ENCODE measurements at regions not wholly inside any gene's neighbourhood (a gene's known extent, or its start where the extent isn't known, plus 50 kb on each side); places are given as distances from the start of the nearest gene placed in this dataset.

DNA sequence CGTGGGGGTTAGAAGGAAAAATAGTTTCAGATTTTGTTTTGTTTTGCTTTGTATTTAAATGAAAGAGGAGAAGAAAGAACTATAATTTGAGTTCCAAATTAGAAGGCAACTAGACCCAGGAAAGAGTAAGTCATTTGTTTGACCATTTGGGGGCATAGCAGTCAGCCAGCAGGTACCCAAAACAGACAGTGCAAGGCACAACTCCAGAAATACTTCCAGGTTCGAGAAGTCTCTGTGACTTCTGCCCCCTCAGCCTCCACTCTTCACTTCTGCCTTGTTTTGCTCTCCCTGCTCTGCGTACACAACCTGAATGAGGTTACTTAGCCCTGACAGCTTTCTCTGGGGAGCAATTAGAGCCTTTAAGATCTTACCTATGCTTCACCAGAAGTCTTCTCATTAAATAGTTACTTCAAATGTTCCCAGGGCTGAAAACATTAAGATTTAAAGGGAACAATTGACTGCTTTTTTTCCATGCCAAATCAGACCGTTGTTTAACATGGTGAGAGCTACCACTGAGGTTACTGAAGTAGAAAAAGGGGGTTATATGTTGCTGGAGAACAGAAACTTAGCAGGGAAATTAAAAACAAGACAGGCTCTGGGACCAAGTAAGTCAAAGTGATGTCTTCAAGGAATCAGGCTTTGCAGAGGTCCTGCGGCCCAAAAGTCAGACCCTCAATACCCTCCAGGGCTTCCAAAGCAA is 216.9 kb downstream of the BCL11A start:
- ChIA-PET CTCF (no interaction called here), POLR2A (no interaction called here)
- H3K36me3 Mint-ChIP-seq (ENCODE audit: low read depth), result no peaks in the 10 kb centered on the region
- ATAC-seq, result no peak
- no peak for DNase-seq
- H3K4me1 Mint-ChIP-seq (ENCODE audit: low read depth), result no peaks in the 10 kb centered on the region
- H3K9me3 Mint-ChIP-seq (ENCODE audit: insufficient read depth), result no peaks in the 10 kb centered on the region
- H3K4me3 Mint-ChIP-seq, result no peak overlapping the region
- H3K27ac Mint-ChIP-seq, result no peak overlapping the region
- peaks cover 3% of the 10 kb centered on the region for H3K27me3 Mint-ChIP-seq (ENCODE audit: low read depth)

DNA sequence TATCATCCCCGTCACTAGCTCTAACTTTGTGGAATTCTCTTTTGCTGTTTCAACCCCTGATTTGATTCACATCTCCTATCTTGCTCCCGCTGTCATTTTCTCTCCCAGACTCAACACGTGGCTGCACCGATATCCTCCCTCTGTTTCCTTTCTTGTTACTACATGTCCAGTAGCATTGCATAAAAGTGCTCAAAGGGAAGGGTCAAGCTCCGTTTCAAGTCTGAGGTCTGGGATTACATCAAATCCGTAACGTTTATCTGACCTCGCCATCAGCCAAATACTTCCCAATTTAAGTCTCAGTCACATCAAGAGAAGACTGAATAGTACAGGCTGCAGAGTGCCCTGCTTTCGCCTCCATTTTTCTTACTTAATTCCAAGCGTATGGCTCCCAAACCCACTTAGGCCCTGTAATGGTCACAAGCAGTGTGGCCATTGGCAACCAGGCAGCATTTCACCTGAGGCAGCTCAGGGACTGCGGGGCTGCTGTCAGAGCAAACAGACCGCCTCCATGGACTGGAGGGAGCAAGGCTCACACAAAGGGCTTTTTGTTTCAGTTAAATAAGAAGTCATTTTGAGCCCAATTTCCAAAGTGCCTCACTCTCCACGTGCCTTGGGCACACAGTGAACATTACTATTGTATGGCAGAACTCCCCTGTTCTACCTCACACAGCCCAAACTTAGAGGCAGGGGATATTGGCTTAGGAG is 217.8 kb downstream of the BCL11A start:
- CTCF ChIA-PET, result no interaction called here
- H3K4me3 Mint-ChIP-seq, result no peak overlapping the region

DNA sequence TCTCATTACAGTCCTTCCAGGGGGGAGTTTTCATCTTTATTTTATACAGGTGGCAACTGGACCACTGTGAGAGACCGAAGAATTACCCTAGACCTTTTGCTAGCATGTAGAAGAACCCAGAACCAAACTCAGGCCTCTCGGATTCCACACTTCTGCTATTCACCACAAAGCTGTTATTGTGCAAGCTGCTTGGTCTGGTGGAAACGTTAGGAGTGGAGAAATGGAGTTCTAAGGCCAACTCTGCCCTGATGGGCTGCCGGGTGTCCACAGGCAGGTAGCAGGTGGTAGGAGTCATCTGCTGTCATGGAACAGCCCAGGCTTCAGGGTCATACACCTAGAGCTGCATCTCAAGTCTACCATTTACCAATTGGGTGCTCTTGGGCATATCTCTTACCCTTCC is 218.8 kb downstream of the BCL11A start:
- ChIA-PET CTCF (no interaction called here), POLR2A (no interaction called here)
- Mint-ChIP-seq H3K4me3 (no peak overlapping the region), H3K27me3 (ENCODE audit: low read depth) (peaks cover 9% of the 10 kb centered on the region), H3K36me3 (ENCODE audit: low read depth) (no peaks in the 10 kb centered on the region), H3K4me1 (ENCODE audit: low read depth) (no peaks in the 10 kb centered on the region), H3K9me3 (ENCODE audit: insufficient read depth) (no peaks in the 10 kb centered on the region), H3K27ac (no peak overlapping the region)
- DNase-seq (no peak), ATAC-seq (no peak)

More for the DNA sequence above, 217.8 kb downstream of the BCL11A start:
- no peaks in the 10 kb centered on the region for H3K9me3 Mint-ChIP-seq (ENCODE audit: insufficient read depth)
- H3K36me3 Mint-ChIP-seq (ENCODE audit: low read depth), result no peaks in the 10 kb centered on the region
- POLR2A ChIA-PET, result interaction anchor here (0.6 kb wide), 1 partner anchor 1345 kb away, joined by 3 read pairs; no protein-coding TSS in a partner anchor
- no peaks in the 10 kb centered on the region for H3K4me1 Mint-ChIP-seq (ENCODE audit: low read depth)
- no peak overlapping the region for H3K27ac Mint-ChIP-seq
- H3K27me3 Mint-ChIP-seq (ENCODE audit: low read depth), result peaks cover 8% of the 10 kb centered on the region
- no peak for ATAC-seq
- no peak for DNase-seq

DNA sequence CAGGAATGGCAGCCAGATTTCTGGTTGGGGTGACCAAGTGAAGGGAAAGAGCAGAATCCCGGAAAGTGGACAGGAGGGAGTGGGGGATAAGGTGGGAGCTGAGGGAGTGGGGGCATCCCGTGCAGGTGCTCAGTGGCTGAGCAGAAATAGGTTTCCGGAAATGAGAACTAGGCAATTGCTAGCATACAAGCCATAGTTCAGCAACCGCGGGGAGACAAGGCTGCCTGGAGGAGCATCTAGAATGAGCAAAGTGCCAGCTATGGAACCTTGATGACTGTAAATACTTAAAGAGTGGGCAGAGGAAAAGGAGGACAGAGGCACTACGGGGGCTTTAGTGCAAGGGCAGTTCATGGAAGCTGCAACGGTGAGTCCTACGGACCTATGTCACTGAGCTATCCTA is 220.2 kb downstream of the BCL11A start:
- no peaks in the 10 kb centered on the region for H3K36me3 Mint-ChIP-seq (ENCODE audit: low read depth)

DNA sequence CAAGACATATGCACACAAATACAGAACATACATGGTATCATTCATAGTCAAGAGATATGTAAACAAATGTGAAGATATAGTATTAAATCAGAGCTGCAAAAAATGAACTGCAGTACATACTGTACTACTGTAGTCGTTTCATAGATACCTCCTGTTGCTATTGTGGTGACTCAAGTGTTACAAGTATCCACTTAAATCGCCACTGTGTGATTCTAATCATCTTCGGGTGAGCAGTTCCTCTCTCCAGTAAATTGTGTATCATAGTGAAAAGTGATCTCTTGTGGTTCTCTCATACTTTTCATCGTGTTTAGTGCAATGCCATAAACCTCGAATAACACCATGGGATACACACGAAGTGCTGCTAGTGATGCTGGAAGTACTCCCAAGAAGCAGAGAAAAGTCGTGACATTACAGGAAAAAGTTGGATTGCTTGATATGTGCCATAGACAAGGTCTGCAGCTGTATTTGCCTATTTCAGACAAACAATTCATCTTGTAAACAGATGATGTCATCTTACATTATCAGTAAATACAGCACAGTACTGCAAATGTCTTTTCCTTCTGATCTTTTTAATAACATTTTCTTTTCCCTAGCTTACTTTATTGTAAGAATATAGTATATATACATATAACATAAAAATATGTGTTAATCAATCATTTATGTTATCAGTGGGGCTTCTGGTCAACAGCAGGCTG is 222.2 kb downstream of the BCL11A start:
- DNase-seq, result no peak
- CTCF ChIA-PET, result no interaction called here

More for the DNA sequence above, 220.2 kb downstream of the BCL11A start:
- no peak for DNase-seq
- H3K4me3 Mint-ChIP-seq, result no peak overlapping the region
- no peaks in the 10 kb centered on the region for H3K9me3 Mint-ChIP-seq (ENCODE audit: insufficient read depth)
- ChIA-PET CTCF (no interaction called here), POLR2A (no interaction called here)
- H3K27me3 Mint-ChIP-seq (ENCODE audit: low read depth), result peaks cover 7% of the 10 kb centered on the region
- no peak for ATAC-seq
- no peak overlapping the region for H3K27ac Mint-ChIP-seq
- no peaks in the 10 kb centered on the region for H3K4me1 Mint-ChIP-seq (ENCODE audit: low read depth)

DNA sequence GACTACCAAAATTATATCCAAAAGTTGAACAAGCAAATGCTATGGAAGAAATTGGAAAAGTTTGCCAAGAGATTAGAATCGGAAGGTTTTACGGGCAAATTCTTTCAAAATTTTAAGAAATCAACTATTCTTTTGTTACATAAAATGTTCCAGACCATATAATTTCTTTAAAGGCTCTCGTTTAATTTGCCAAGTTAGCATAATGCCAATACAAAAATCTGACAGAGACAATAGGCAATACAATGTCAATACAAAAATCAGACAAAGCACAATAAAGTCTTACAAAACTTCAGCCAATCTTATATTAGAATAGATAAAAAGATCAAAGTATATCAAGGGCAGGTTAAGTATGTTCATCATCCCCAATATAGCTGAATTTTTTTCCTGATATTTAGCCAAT is 224.2 kb downstream of the BCL11A start:
- peaks cover 13% of the 10 kb centered on the region for H3K27me3 Mint-ChIP-seq (ENCODE audit: low read depth)
- no peaks in the 10 kb centered on the region for H3K9me3 Mint-ChIP-seq (ENCODE audit: insufficient read depth)
- H3K4me1 Mint-ChIP-seq (ENCODE audit: low read depth), result no peaks in the 10 kb centered on the region
- no peak overlapping the region for H3K27ac Mint-ChIP-seq
- H3K36me3 Mint-ChIP-seq (ENCODE audit: low read depth), result no peaks in the 10 kb centered on the region
- ATAC-seq, result no peak
- no peak overlapping the region for H3K4me3 Mint-ChIP-seq
- no peak for DNase-seq
- ChIA-PET POLR2A (no interaction called here), CTCF (no interaction called here)

More for the DNA sequence above, 222.2 kb downstream of the BCL11A start:
- H3K4me3 Mint-ChIP-seq, result no peak overlapping the region
- no peak for ATAC-seq
- H3K36me3 Mint-ChIP-seq (ENCODE audit: low read depth), result no peaks in the 10 kb centered on the region
- H3K9me3 Mint-ChIP-seq (ENCODE audit: insufficient read depth), result no peaks in the 10 kb centered on the region
- H3K27me3 Mint-ChIP-seq (ENCODE audit: low read depth), result peaks cover 13% of the 10 kb centered on the region
- POLR2A ChIA-PET, result no interaction called here
- H3K4me1 Mint-ChIP-seq (ENCODE audit: low read depth), result no peaks in the 10 kb centered on the region
- H3K27ac Mint-ChIP-seq, result no peak overlapping the region

DNA sequence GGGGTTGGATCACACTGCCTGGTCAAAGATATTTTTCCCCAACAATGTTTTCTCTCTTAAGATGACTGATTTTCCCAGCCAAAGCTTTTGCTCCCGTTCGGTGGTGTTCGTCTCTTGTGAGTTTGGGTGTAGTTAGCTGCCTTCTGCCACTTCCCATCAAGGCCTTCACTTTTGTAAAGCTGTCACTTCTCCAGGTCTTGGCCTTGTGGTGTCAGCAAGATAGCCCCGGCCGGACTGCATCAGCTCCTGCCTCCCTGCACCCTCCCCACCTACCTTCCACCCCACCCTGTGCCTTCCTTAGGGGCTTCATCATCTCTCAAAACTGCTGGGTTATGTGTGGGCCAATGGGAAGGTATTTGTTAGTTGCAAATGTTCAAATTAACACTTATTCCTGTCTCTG is 228.9 kb downstream of the BCL11A start:
- Mint-ChIP-seq H3K36me3 (ENCODE audit: low read depth) (no peaks in the 10 kb centered on the region), H3K9me3 (ENCODE audit: insufficient read depth) (no peaks in the 10 kb centered on the region), H3K27ac (no peak overlapping the region), H3K4me3 (no peak overlapping the region), H3K27me3 (ENCODE audit: low read depth) (peaks cover 7% of the 10 kb centered on the region), H3K4me1 (ENCODE audit: low read depth) (no peaks in the 10 kb centered on the region)
- CTCF ChIA-PET, result no interaction called here
- DNase-seq (no peak), ATAC-seq (no peak)
- POLR2A ChIA-PET, result no interaction called here

DNA sequence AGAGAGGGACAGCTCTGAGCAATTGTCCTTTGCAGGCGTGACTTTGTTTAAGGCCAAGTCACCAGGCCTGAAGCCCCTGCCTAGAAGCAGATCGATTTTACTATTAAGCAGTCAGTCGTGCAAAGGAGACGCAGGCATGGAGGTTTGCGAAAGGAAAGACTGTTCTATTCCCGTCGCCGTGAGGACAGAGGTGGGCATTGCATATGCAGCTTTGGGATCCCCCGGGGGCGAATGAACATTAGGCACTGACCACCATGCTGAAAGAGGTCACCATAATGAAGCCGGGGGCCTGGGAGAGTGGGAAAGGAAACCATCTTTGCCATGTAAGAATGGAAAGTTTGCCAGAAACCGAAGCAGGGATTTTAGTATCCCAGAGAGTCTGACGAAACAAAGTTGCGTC is 231.6 kb downstream of the BCL11A start:
- Mint-ChIP-seq H3K4me1 (ENCODE audit: low read depth) (no peaks in the 10 kb centered on the region), H3K9me3 (ENCODE audit: insufficient read depth) (no peaks in the 10 kb centered on the region), H3K27ac (no peak overlapping the region), H3K36me3 (ENCODE audit: low read depth) (no peaks in the 10 kb centered on the region), H3K27me3 (ENCODE audit: low read depth) (peaks cover 2% of the 10 kb centered on the region), H3K4me3 (no peak overlapping the region)
- no peak for DNase-seq
- ATAC-seq, result no peak
- ChIA-PET CTCF (no interaction called here), POLR2A (no interaction called here)

DNA sequence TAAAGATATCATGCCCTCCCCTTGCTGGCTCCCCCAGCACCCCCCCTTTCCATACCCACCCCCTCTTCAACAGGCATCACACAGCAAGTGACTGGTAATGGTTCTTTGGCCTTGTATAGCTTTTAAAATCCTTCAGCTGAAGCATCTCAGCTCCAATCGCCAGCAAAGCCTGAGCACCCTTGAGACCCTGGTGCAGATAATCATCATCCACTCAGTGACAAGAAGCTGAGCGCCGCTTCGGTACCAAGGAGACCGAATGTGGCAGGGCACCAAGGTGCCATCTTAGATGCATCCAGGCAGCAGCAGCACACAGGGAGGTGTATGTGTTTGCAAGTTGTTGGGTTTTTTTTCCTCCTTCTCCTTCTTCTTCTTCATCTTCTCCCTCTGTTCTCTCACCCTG is 232.7 kb downstream of the BCL11A start:
- no peak overlapping the region for H3K4me3 Mint-ChIP-seq
- ChIA-PET POLR2A (no interaction called here), CTCF (no interaction called here)
- H3K36me3 Mint-ChIP-seq (ENCODE audit: low read depth), result no peaks in the 10 kb centered on the region
- DNase-seq (no peak), ATAC-seq (no peak)
- no peaks in the 10 kb centered on the region for H3K4me1 Mint-ChIP-seq (ENCODE audit: low read depth)
- H3K27ac Mint-ChIP-seq, result no peak overlapping the region
- H3K9me3 Mint-ChIP-seq (ENCODE audit: insufficient read depth), result no peaks in the 10 kb centered on the region
- H3K27me3 Mint-ChIP-seq (ENCODE audit: low read depth), result peaks cover 4% of the 10 kb centered on the region

DNA sequence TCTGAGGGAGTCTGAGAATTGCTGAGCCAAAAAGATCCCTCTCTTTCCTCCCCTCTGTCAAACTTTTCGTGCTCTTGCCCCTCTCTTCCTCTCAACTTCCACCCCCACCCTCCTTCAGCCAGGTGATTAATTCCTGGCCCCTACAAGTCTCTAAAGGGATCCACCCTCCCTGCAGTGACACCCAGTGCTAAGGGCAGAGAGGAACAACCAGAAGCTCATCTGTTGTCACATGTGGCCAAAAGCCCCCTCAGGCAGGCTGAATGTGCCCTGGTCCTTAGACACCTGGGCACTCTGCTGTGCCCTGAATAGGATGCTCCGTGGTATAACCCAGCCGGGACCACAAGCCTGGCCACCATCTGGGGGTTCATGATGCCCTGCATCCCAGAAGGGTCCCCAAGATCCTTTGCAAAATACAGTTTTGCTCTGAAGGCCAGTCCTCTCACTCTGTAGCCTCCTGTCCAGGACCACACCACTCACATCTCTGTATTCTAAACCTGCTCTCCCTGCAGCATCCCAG is 234.4 kb downstream of the BCL11A start:
- Mint-ChIP-seq H3K36me3 (ENCODE audit: low read depth) (no peaks in the 10 kb centered on the region), H3K27ac (no peak overlapping the region), H3K27me3 (ENCODE audit: low read depth) (peaks cover 13% of the 10 kb centered on the region), H3K4me1 (ENCODE audit: low read depth) (peaks cover 8% of the 10 kb centered on the region), H3K4me3 (no peak overlapping the region), H3K9me3 (ENCODE audit: insufficient read depth) (no peaks in the 10 kb centered on the region)
- ChIA-PET POLR2A (no interaction called here), CTCF (no interaction called here)
- ATAC-seq, result no peak
- no peak for DNase-seq

DNA sequence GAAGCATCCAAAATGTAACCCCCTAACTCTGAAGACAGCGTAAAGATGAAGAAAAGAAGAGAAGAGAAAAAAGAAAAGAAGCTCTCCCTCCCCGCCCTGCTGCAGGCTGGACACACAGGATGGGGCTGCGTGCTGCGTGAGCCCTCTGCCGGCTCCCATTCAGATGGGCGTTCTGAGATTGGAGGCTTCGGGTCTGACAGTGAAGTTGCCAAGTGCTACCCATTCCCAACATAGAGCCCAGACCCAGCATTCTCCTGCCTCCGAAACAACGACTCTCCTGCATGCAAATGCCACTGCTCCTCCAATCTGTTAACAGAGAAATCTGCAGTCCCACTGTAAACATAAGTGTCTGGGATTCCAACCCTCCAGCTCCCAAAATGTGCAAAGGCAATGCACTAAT is 234.9 kb downstream of the BCL11A start:
- H3K4me3 Mint-ChIP-seq, result no peak overlapping the region
- H3K27me3 Mint-ChIP-seq (ENCODE audit: low read depth), result peaks cover 13% of the 10 kb centered on the region
- no peak for DNase-seq
- no peaks in the 10 kb centered on the region for H3K9me3 Mint-ChIP-seq (ENCODE audit: insufficient read depth)
- ChIA-PET CTCF (no interaction called here), POLR2A (no interaction called here)
- H3K4me1 Mint-ChIP-seq (ENCODE audit: low read depth), result peaks cover 13% of the 10 kb centered on the region
- no peak overlapping the region for H3K27ac Mint-ChIP-seq
- ATAC-seq, result no peak
- H3K36me3 Mint-ChIP-seq (ENCODE audit: low read depth), result no peaks in the 10 kb centered on the region

DNA sequence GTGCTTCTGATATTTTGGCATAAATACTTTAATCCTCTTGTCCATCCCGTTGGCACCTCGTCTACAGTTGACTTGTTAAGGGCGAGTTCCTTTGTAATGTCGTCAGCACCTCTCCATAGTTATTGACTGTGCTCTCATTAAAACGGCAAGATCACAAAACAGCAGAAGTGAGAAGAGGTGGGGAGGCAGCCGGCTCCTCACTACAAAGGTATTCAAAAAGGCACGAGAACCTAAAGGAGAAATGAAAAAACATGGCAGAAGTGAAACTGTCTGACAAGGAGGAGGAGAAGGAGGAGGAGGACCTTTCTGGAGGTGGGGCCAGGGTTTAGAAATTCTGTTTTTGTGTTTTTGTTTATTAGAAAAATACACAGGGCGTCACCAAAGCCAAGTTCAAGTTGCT is 235.6 kb downstream of the BCL11A start:
- no peaks in the 10 kb centered on the region for H3K9me3 Mint-ChIP-seq (ENCODE audit: insufficient read depth)
- ChIA-PET POLR2A (no interaction called here), CTCF (no interaction called here)
- H3K27me3 Mint-ChIP-seq (ENCODE audit: low read depth), result peaks cover 13% of the 10 kb centered on the region
- DNase-seq (no peak), ATAC-seq (no peak)
- no peaks in the 10 kb centered on the region for H3K36me3 Mint-ChIP-seq (ENCODE audit: low read depth)
- peaks cover 20% of the 10 kb centered on the region for H3K4me1 Mint-ChIP-seq (ENCODE audit: low read depth)
- no peak overlapping the region for H3K27ac Mint-ChIP-seq
- H3K4me3 Mint-ChIP-seq, result no peak overlapping the region

Measured in activated CD8-positive, alpha-beta T cell treated with anti-CD3 and anti-CD28 coated beads, Interleukin-2, amount 10 ng/mL, durations not matched to agents 7 days and 5 days (primary cell).